K562 (cell line): ENCODE measurements at regions not wholly inside any gene's neighbourhood (a gene's known extent, or its start where the extent isn't known, plus 50 kb on each side); places are given as distances from the start of the nearest gene placed in this dataset.

Experiments
- ATAC-seq: fragments of 200-7000 bp; cut with Tn5 transposase; 3 replicates; pipeline ENCODE4 v1.9.1; 2020; ENCODE audit warnings: moderate library complexity
- BruUV-seq: library from RNA; stranded (reverse); fragments of 400-500 nt; replicated peaks from 2 replicates; lab custom pipeline; 2021; lab: Mats Ljungman, UMichigan
- CTCF ChIA-PET: fragments of 300-600 bp; formaldehyde crosslinking; extraction: SDS; loops from one replicate; lab custom pipeline; 2021; ENCODE audit warnings: low intra/inter-chr PET ratio; lab: Yijun Ruan, JAX
- POLR2A ChIA-PET: fragments of 300-600, 350-650 bp; sonication (Branson Sonifier 250); formaldehyde crosslinking; extraction: SDS; loops from one replicate; lab custom pipeline; 2021; ENCODE audit warnings: antibody characterized with exemption, inconsistent platforms; lab: Yijun Ruan, JAX
- DNase-seq, 4 experiments: peaks; one replicate each; pipeline versions ENCODE4 v3.0.0 to v3.0.0-alpha.2; 2011 to 2018; ENCODE audit warnings: low spot score in 3 of 4, mixed read lengths in 3 of 4; ENCODE audit errors: extremely low read depth in 1 of 4
- FAIRE-seq: peaks from 2 replicates; lab custom pipeline; 2011; peaks lifted over from hg19 to GRCh38; lab: Jason Lieb, UNC
- H2AFZ ChIP-seq: 2 replicates; pipeline ENCODE4 v1.6.0; 2011; ENCODE audit warnings: low read depth, low read length, control low read depth, inconsistent platforms
- H3K27ac ChIP-seq: fragments of 200-600 bp; 3 replicates; pipeline ENCODE4 v1.8.0; 2011; ENCODE audit warnings: low read depth, mild to moderate bottlenecking, control low read depth, inconsistent platforms, low read length, moderate library complexity, mixed read lengths; ENCODE audit errors: extremely low read depth
- H3K27me3 ChIP-seq, 2 experiments: fragments of 300-600 bp in 1 of 2; 2 replicates in 1 of 2; 3 replicates in 1 of 2; pipeline versions ENCODE4 v1.6.0 to v1.8.0; 2011; ENCODE audit warnings: inconsistent platforms in 2 of 2, low read length in 2 of 2, mild to moderate bottlenecking in 1 of 2, mixed read lengths in 1 of 2, moderate library complexity in 1 of 2; ENCODE audit not compliant: control insufficient read depth in 2 of 2, insufficient read depth in 2 of 2
- H3K36me3 ChIP-seq: fragments of 300-600 bp; 3 replicates; pipeline ENCODE4 v1.8.0; 2011; ENCODE audit warnings: mild to moderate bottlenecking, low read length, inconsistent platforms; ENCODE audit not compliant: control insufficient read depth, insufficient read depth
- H3K4me1 ChIP-seq, 2 experiments: fragments of 200-600 bp in 1 of 2; replicated peaks in 1 of 2; 2 replicates in 1 of 2; 3 replicates in 1 of 2; pipeline versions ENCODE4 v1.5.1 to v1.8.0; 2011; ENCODE audit warnings: inconsistent platforms in 2 of 2, low read length in 2 of 2, mild to moderate bottlenecking in 1 of 2, mixed read lengths in 1 of 2, moderate library complexity in 1 of 2; ENCODE audit not compliant: control insufficient read depth in 2 of 2, insufficient read depth in 2 of 2
- H3K4me2 ChIP-seq: 2 replicates; pipeline ENCODE4 v1.6.1; 2011; ENCODE audit warnings: low read length, control low read depth, inconsistent platforms, mixed read lengths; ENCODE audit not compliant: insufficient read depth
- H3K4me3 ChIP-seq: fragments of 200-600 bp; sonication (generic), shearing (Covaris generic); 2 replicates; pipeline ENCODE4 v1.5.1; 2016; ENCODE audit warnings: control low read depth, inconsistent platforms
- H3K79me2 ChIP-seq: fragments of 200-600 bp; 3 replicates; pipeline ENCODE4 v1.8.0; 2011; ENCODE audit warnings: low read length, inconsistent platforms; ENCODE audit not compliant: control insufficient read depth, insufficient read depth
- H3K9ac ChIP-seq, 2 experiments: 2 replicates each; pipeline versions ENCODE4 v1.6.0 to v1.6.1; 2011; ENCODE audit warnings: low read depth in 2 of 2, low read length in 2 of 2, control low read depth in 1 of 2, inconsistent platforms in 1 of 2, mild to moderate bottlenecking in 1 of 2, mixed read lengths in 1 of 2; ENCODE audit not compliant: insufficient read depth in 1 of 2
- H3K9me1 ChIP-seq: one replicate; pipeline ENCODE4 v1.6.0; 2011; ENCODE audit warnings: inconsistent platforms, mild to moderate bottlenecking, low read length, moderate library complexity; ENCODE audit not compliant: control insufficient read depth, insufficient read depth
- H3K9me3 ChIP-seq: replicated peaks from 2 replicates; pipeline ENCODE4 v1.5.1; 2011; ENCODE audit warnings: low read depth, low read length, inconsistent platforms; ENCODE audit not compliant: control insufficient read depth, insufficient read depth
- H4K20me1 ChIP-seq: replicated peaks from 2 replicates; pipeline ENCODE4 v1.6.1; 2011; ENCODE audit warnings: low read length, inconsistent platforms, mixed read lengths; ENCODE audit not compliant: control insufficient read depth, insufficient read depth
- EP400 ChIP-seq: fragments of 450-650 bp; IDR thresholded peaks from 2 replicates; pipeline ENCODE4 v1.6.1; 2017; ENCODE audit warnings: antibody characterized with exemption, mild to moderate bottlenecking, moderate library complexity
- PTBP1 ChIP-seq: fragments of 200-400 bp; formaldehyde crosslinking; IDR thresholded peaks from 2 replicates; pipeline ENCODE4 v1.6.1; 2017; ENCODE audit warnings: low read depth, low read length
- RCOR1 ChIP-seq, 2 experiments: IDR thresholded peaks; 2 replicates each; pipeline ENCODE4 v1.6.1; 2012; ENCODE audit warnings: low read depth in 2 of 2, low read length in 2 of 2, borderline replicate concordance in 1 of 2, improper control_type of control experiment in 1 of 2
- ZBTB12 ChIP-seq: fragments of 250-450 bp; sonication (Bioruptor Pico); IDR thresholded peaks from 2 replicates; pipeline ENCODE4 v1.4.0; 2020
- WGBS: fragments of 100-300 bp; shearing (Covaris generic); methylation state at CpG from one replicate; pipeline ENCODE4 v1.1.6; 2016; ENCODE audit warnings: low coverage, mixed read lengths; ENCODE audit not compliant: insufficient coverage; ENCODE audit errors: missing lambda C conversion rate; 5-methylcytosine and 5-hydroxymethylcytosine counted together
- in situ Hi-C: fragments of 300-500 bp; cut with MboI; formaldehyde crosslinking; loops from 4 replicates; pipeline ENCODE4 v1.15.0; 2018; ENCODE audit warnings: inconsistent platforms, mixed read lengths
- intact Hi-C: fragments of 100-400 bp; cut with micrococcal nuclease; formaldehyde crosslinking; loops from 2 replicates; pipeline ENCODE4 v1.14.2; 2022
- TF ChIP-seq, protein P1 (sequence below): sonication (generic); IDR thresholded peaks from 2 replicates; pipeline ENCODE4 v1.6.1; 2016

DNA sequence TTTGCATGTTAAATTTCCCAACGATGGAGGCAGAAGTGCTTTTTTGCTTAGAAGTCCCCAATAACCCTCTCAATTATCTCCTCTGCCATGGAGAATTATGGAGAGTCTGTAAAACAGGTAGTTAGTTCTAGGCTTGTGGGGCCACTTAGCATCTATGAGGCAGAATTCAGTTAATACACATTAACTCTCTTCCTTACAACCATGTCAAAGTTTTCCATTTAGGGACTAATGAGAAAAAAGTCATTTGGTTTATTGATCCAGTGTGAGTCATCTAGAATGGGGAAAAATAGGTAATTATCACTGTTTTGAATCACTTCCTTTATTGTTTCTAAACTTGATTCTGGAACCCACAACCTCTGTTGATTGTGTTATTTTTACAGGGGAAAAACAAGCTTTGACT is 229.1 kb upstream of the COX10 start (continued):
- TF ChIP-seq ZBTB12: no peak
- no peak for TF ChIP-seq EP400
- TF ChIP-seq, protein P1, sequence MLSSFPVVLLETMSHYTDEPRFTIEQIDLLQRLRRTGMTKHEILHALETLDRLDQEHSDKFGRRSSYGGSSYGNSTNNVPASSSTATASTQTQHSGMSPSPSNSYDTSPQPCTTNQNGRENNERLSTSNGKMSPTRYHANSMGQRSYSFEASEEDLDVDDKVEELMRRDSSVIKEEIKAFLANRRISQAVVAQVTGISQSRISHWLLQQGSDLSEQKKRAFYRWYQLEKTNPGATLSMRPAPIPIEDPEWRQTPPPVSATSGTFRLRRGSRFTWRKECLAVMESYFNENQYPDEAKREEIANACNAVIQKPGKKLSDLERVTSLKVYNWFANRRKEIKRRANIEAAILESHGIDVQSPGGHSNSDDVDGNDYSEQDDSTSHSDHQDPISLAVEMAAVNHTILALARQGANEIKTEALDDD: no peak
- TF ChIP-seq, all 486 proteins: peak for 0

GRCh38 chr17:13843862-13844635 is 225.3 kb upstream of the COX10 start:
- no peak for ATAC-seq
- ChIA-PET POLR2A (no interaction called here), CTCF (no interaction called here)
- no TSS peak for BruUV-seq
- H3K9ac ChIP-seq: no peak overlapping the region
- in situ Hi-C loops: no loop called here
- H3K27me3 ChIP-seq: no peaks in the 10 kb centered on the region
- no peak for FAIRE-seq
- no peaks in the 10 kb centered on the region for H3K36me3 ChIP-seq
- 0% methylated on average over 3 of the region's 4 CpGs for WGBS
- H3K79me2 ChIP-seq: no peaks in the 10 kb centered on the region
- intact Hi-C loops: no loop called here
- no peak overlapping the region for H3K4me3 ChIP-seq
- no peak overlapping the region for H2AFZ ChIP-seq
- TF ChIP-seq RCOR1 (IDR thresholded peaks at IDR 0.05; ENCODE audit: borderline replicate concordance in 1 of 2, low read depth in 2 of 2, low read length in 2 of 2): no peak
- TF ChIP-seq PTBP1: no peak
- no peaks in the 10 kb centered on the region for H3K4me1 ChIP-seq
- no peak overlapping the region for H3K27ac ChIP-seq
- H3K9me3 ChIP-seq: no peaks in the 10 kb centered on the region
- H4K20me1 ChIP-seq: no peaks in the 10 kb centered on the region
- no peak overlapping the region for H3K4me2 ChIP-seq
- no peaks in the 10 kb centered on the region for H3K9me1 ChIP-seq
- no peak for DNase-seq
